ENCODE measurements at regions not wholly inside any gene's neighbourhood (a gene's known extent, or its start where the extent isn't known, plus 50 kb on each side); places are given as distances from the start of the nearest gene placed in this dataset.
"Not testable (repeated sequence)": the region's sequence is repeated elsewhere in the genome, so short reads cannot be mapped to it uniquely, and the experiment has no call there.

DNA sequence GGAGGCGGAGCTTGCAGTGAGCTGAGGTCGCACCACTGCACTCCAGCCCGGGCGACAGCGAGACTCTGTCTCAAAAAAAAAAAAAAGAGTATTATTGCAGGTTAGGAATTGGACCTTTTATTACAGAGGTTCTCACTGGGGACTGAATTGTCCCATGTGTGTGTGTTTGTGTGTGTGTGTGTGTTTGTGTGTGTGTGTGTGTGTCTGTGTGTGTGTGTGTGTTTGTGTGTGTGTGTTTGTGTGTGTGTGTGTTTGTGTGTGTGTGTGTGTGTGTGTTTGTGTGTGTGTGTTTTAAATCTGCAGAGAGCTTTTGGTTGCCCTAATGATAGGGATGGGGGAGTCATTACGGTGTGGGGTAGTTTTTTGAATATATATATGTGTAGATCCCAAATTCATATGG, 84.9 kb downstream of the NPIPA7 start:
- not testable (repeated sequence) for TF ChIP-seq POLR2A, POLR2AphosphoS5 (IDR thresholded peaks at IDR 0.05)
- TF ChIP-seq, protein P1, sequence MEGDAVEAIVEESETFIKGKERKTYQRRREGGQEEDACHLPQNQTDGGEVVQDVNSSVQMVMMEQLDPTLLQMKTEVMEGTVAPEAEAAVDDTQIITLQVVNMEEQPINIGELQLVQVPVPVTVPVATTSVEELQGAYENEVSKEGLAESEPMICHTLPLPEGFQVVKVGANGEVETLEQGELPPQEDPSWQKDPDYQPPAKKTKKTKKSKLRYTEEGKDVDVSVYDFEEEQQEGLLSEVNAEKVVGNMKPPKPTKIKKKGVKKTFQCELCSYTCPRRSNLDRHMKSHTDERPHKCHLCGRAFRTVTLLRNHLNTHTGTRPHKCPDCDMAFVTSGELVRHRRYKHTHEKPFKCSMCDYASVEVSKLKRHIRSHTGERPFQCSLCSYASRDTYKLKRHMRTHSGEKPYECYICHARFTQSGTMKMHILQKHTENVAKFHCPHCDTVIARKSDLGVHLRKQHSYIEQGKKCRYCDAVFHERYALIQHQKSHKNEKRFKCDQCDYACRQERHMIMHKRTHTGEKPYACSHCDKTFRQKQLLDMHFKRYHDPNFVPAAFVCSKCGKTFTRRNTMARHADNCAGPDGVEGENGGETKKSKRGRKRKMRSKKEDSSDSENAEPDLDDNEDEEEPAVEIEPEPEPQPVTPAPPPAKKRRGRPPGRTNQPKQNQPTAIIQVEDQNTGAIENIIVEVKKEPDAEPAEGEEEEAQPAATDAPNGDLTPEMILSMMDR (IDR thresholded peaks at IDR 0.05 in 8 of 11, conservative IDR thresholded peaks at IDR 0.05 in 3 of 11), result not testable (repeated sequence)
